GM21360 (cell line): ENCODE measurements at regions not wholly inside any gene's neighbourhood (a gene's known extent, or its start where the extent isn't known, plus 50 kb on each side); places are given as distances from the start of the nearest gene placed in this dataset.
"Not testable (repeated sequence)": the region's sequence is repeated elsewhere in the genome, so short reads cannot be mapped to it uniquely, and the experiment has no call there.

Experiments used
- ATAC-seq: cut with Tn5 transposase; IDR thresholded peaks from one replicate; pipeline ENCODE4 v1.9.1; 2021; ENCODE audit warnings: mild to moderate bottlenecking, moderate library complexity; ENCODE audit not compliant: unreplicated experiment

DNA sequence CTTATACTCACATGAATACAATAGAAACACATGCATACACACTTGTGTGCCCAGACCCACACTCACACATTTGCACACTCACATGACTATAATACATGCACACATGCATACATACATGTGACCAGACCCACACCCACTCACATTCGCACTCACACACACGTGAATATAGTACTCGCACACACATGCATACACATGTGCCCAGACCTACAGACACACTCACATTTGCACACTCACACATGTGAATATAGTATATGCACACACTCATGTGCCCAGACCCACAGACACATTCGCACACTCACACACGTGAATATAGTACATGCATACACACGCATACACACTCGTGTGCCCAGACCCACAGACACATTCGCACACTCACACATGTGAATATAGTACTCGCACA, 197.4 kb upstream of the ZNF469 start:
- ATAC-seq: not testable (repeated sequence)

DNA sequence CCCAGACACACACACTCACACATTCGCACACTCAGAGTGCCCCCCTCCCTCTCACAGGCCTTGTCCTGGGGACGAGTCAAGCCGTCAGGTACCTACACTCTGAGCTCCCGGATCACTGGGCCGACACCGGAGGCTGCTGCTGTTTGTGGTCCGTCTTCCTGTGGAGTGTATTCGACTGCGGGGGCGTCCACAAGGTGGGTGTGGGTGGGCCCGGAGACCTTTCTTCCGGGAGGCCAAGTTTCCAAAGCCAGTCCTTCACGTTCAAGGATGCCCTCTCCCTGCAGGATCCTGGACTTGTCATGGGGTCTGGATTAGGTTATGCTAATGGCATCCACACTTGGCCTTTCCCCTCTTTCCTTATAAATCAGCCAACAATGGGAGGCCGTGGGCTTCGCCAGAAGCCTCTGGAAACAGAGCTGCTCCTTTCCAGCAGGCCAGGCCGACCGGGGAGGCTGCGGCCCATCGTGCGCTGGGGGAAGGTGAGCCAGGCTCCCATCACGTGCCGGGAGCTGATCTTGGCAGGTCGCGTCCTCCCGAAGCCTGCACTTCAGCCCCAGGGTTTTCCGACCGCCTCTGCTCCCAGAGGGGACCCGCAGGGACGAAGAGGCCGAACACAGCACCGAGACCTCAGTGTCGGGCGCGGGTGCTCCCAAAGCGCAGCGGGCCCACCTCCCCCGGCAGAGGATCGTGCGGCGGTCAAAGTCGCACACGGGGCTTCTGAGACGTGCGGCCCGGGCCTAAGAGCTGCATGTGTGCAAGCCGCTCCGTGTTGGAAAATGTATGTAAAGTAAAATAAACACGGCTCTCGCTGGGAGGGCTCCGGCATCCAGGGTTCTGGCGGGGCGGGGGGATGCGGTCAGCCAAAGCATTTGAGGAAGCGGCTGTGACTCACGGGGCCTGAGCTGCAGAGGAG, 196.5 kb upstream of the ZNF469 start:
- not testable (repeated sequence) for ATAC-seq

DNA sequence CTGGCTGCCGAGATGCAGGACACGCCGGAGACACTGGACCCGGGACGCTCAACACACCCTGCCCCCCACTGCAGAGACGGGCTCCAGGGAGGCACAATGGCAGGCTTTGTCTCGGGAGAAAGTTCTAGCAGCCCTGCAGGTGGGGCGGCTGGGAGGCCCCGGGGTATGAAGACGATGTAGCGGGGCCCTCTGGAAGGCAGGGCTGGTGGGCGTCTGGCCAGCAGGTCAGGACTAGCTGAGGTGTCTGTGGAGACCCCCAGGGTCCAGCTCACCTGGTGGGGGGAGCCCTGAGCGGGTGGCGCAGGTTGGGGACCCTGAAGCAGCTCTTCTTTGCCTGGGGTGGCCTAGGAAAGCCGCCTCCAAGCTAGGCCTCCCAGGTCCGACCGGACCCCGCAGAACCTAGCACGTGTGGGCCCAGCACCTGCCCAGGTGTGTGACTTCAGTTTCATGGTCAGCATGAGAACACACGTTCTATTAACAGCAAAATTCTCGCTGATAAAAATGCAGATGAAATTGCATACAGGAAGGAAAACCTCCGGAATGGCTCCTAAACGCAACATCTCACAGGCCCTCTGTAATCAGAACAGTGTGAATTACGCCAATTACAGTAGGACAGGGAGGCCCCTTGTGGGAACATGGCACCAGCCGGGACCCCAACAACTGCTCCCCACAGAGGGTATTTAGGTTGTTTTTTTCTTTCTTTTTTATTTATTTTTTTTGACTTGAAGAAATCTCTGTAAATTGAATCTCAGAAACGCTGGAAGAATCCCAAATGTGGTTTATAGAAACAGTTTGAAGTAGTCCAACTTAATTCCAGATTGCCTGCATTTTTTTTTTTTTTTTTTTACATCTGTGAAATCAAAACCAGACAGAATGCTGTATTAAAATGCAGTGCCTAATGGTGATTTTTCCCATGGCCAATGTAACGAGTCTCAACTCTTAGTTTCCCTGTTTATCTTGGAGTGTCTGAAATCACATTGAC, 195.6 kb upstream of the ZNF469 start:
- not testable (repeated sequence) for ATAC-seq

DNA sequence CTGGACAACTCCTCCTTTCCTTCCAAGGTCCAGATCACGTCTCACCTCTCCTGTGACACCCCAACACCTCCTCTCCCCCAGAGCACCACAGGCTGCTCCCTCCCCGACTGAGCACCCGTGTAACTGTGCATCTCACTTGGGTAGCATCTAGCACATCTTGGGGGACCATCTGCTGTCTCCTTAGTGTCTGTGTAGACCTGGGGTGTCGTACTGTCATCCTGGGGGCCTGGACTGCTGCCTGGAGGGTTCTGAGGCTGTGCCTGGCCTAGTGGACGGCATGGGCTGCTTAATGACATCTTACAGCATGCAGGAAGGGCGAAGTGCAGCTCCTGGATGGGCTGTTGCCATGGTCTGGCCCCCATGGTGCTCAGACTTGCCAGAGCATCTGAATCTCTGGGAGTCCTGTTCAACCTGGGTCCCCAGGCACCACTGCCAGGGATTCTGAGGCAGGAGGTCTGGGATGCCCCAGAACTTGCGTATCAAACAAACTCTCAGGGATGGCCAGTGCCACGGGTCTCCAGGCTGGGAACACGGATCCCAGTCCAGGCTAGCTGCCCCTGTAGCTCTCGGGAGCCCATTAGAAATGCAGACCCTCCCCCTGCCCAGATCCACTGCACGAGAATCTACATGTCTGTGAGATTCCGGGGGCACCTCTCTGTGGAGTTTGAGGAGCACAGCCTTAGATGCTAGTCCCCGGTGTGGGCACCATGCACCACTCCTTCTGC, 194.4 kb upstream of the ZNF469 start:
- ATAC-seq: not testable (repeated sequence)

DNA sequence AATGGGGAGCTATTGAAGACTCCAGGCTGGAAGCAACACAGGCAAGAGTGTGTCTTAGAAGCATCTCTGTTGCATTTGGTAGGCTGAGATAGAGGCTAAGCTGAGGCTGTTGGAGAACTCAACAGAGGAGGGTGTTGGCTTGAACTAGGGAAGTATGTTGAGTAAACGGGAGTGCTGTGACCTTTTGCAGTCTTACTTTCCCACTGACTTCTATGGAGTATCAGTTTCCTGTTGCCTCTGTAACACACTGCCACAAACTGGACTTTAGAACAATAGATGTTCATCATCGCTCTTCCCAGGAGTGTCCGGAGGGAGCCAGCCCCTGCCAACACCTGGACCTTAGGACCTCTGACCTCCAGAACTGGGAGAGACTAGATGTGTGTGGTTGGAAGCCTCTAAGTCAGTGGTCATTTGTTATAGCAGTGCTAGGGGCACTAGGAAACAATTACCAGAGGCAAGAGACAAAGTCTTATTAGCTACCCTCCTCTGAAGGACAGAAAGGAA, 192.1 kb upstream of the ZNF469 start:
- not testable (repeated sequence) for ATAC-seq

DNA sequence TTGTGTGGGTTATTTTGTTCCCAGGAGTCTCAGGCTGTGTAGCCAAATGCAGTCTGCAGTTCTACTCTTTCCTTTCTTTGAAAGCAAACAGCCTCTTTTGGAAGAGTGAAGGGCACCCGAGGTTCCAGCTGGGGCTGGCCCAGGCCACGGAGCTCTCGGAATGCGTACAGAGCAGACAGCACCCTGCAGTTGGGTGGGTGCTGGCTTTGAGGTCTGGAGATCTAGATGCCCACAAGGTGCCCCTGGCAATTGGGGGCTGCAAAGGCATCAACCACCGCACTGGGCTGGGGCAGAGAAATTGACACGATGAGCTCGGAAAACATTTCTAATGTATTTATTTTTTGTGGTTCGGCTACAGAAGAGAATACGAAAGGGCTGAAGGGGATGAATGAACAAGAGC, 191.6 kb upstream of the ZNF469 start:
- not testable (repeated sequence) for ATAC-seq

DNA sequence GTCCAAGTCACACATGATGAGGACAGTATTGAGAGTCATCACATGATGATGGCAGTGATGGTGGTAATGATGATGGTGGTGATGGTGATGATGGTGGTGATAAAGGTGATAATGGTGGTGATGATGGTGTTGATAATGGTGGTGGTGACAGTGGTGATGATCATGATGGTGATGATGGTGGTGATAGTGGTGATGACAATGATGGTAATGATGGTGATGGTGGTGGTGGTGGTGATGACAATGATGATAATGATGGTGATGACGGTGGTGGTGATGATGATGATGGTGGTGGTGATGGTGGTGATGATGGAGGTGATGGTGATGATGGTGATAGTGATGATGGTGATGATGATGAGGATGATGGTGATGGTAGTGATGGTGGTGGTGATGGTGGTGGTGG, 190.2 kb upstream of the ZNF469 start:
- ATAC-seq: no peak

DNA sequence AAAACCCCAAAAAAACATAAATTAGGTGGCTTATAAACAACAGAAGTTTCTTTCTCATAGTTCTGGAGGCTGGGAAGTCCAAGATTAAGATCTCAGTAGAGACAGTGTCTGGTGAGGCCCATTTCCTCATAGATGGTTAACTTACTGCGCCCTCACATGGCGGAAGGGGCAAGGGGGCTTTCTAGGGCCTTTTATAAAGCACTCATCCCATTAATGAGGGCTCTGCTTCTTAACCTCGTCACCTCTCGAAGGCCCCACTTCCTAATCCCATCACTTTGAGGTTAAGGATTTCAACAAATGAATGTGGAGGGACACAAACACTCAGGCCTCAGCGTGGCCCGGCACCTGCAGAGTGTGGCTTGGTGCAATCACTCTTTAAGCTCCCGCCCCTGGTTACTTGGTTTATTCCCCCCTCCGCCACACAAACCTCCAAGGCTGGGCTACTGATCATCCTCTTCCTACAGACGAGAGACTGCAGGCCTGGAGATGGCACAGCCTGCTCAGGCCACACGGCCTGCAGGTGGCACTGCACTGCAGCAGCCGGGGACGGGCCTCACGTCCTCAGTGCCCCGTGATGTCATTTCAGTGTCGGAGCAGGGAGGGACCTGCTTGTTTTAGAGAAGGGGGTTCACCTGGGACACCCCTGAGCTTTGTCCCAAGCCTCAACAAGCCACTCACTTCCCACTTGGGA, 188.9 kb upstream of the ZNF469 start:
- ATAC-seq: not testable (repeated sequence)

DNA sequence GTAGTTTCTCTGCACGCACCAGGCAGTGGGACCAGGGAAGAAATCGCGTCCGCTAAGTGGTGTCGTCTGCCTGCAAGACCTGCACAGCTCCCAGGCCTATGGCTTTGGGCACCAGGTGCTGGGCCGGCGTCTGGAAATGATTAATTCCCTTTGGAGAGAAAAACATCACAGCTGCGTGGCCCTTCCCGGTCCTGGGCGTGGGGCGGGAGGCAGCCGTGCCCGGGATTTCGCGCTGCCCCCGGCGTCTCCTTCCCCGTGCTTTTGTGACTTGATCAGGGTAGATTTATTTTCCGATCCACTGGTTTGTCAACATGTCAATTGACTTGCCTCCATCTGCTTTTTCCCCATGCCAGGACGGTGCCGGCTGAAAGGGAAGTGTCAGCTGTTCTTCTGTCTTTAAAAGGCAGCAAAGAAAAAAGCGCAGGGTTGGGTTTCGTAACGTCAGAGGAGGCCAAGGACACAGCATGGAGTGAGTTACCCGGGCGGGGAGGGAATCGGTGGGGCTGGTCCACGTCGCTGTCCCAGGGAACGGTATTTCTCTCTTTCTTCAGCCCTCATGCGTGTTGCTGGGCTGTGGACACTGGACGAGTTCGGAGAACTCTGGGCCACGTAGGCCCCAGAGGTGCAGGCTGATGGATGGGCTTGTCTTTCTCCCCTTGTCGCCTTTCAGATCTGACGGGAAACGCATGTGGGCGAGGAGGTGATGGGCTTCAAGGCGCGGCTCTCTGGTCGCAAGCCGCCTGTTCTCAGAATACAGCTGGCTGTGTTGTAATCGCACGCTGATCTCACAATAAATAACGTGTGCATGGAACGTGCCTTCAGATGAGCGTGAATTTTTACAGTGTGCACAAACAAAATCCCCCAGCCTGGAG, 188.1 kb upstream of the ZNF469 start:
- ATAC-seq: no peak

DNA sequence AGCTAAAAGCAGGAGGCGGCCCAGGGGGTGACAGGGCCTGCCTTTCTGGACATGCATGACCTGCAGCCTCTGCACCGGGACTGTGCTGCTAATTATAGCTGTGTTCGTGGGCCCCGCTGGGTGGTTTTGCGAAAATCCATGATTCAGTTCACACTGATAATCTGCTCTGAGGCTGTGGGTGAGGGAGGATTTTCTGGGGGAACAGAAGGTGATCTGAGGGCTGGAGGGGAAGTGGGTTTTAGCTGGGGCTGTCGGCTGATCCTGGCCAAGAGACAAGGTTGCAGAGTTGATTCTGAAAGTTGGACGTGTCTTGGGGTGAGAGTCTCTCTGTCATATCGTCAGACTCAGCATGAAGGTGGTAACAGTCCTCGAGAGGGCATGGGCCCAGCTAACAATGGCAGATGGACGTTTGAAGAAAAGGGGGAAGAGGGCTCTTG, 187.5 kb upstream of the ZNF469 start:
- no peak for ATAC-seq

DNA sequence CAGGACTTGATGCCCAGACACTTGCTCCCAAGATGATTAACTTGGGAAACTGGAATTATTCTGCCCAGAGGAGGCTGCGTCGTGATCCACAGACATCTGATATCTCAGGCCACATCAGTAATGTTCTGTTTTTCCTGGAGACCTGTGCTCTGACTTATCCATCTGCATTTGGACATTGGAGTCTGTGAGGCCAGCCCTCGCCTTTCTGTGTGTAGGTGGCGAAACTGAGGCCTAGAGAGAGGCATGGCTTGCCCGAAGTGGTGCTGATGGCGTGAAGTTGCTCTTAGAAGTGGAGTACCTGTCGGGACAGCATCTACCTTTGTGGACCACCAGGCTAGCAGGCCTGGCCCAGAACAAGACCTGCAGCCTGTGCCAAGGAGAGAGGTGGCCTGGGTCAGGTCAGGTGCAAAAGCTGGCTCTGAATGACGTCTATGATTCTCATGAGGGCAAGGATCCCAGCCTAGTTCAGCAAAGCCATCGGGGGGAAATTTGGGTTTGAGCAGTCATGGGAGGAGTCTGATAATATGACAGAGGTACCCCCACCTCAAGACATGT, 186.8 kb upstream of the ZNF469 start:
- ATAC-seq: no peak

DNA sequence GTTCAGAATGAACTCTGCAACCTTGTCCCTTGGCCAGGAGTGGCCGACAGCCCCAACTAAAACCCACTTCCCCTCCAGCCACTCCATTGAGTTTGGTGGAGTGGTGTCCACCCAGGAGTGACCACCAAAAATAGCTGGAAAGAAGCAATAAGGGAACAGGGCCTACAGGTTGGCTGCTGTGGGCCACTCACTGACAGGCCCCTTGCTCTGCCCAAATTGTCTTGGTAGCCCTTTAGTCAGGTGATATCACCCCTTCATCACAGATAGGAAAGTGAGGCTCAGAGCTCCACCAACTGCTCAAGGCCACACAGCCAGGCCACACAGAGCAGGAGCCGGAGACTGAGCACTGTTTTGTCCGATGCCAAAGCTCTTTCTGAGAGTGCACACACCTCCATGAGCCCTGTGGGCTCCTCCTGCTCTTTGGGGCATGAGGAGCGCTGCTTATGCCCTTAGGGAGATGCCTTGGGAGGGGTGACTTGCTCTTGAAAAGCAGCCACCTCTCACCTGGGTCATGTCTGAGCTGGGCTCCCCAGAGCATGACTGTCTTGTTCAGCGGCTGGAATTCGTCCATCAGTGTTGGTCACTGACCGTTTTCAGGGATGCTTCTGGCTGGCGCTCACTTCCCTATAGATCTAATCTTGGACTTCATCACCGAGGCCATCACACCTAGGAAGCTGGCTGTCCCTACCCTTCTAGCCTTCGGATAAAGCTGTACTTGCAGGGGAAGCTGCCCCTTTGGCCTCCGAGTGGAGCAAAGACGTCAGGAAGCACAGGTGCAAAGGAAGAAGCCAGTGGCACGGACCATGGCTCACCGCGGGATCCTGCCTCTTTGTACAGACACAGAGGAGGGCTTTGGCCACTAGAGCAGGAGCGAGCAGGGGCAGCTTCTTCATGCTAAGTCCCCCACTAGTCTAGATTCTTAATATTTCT, 186.0 kb upstream of the ZNF469 start:
- no peak for ATAC-seq

DNA sequence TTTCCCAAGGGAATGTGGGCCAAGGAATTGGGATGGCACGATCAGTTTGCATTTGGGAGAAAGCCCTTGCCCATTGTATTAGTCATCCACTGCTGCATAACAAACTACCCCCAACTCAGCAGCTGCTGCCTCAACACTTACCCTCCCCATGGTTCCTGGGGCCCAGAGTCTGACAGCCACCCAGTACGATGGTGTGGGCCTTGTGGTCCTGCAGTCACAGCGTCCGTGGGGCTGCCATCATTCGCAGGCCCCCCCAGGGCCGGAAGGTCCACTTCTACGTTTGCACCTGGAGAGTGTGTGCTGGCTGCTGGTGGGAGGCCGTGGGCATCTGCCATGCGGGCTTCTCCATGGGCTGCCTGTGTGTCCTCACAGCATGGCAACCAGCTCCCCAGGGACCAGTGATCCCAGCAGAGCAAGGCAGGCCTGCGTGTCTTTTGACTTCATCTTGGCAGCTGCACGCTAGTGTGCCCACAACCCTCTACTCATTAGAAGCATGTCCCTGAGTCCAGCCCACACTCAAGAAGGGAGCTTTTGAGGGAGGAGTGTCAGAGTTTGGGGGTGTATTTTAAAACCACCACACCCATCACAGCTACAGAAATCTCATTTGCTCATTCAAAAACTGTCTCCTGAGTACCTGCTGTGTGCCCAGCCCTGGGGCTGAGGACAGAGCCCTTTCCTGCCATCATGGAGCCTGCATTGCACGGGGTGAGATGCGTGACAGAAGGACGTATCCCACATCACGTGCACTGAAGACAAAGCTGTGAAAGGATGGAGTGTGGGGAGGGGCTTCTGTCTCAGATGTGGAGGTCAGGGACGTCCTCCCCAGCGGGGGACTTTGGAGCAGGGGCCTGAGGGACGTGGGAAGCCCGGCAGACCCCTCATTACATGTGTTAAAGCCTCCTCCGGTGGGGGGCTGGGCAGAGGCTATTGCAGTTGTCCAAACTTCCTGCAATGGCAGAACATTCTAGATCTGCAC, 185.0 kb upstream of the ZNF469 start:
- no peak for ATAC-seq

DNA sequence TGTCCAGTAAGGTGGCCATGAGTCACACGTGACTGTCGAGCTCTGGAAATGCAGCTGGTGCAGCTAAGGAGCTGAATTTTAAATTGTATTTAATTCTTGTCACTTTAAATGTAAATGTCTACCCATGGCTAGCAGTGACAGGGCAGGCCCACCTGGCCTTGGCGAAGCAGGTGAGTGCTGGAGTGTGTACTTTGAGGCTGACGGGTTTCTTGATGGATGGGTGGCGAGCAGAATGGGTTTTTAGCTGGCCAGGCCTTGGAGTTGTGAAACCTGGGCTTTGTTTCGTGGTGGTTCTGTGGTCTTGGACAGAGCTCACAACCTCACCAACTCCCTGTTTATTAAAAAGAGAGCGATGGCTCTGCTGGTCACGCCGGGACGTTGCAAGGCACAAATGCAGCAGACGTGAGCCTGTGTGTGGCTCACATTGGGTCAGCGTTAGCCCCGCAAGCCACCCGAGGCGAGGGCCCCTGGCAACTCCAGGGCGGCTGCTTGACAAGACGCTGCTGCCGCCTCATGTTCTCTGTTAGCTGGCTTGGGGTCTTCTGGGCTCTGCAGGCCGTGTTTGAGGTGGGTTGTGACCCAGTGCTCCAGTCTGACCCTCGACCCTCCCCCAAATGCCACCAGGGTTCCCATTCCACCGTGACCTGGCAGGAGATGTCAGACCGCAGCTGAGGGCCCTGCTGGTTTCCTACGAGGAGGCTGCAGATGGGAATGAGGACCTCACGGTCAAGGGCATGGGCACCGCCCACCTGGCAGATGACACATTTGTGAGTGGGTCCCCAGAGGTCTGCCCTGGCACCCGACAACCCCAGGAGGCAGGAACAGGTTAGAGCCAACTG, 184.1 kb upstream of the ZNF469 start:
- ATAC-seq: not testable (repeated sequence)

DNA sequence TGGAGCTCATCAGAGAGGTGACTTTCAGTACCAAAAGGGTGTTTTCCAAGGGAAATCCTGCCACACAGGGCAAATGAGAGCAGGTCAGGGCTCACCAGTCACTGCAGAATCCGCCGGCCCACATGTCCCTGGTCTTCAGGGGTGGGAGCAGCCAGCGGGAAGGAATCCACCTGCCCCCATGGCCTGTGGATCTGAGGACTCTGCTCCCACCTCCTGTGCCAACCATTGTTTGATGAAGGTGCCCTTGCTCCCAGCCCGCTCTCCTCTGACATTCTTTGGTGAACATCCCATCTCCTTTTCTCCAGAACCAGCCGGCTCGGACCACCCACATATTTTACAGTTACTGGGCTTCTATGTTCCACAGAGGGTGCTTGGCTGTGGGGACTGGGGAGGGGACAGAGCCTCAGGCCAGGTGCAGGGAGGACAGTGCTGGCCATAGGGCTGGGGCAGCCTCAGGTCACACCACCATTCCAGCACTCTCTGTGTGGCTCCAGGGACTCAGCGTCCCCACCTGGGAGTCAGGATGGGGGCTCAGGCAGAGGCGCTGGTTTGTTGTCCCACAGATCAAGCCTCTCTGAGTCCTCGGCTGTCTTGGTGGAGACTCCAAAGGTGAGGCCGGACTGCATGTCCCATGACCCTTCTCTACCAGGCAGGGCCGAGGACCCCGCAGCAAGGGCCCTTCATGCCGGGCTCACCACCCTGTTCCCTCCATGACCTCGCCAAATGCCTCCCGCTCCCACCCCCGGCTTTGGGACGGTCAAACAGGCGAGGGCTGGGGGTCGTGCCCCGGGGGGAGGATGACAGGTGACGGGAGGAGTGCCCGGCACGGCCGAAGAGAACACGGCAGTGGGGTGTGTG, 183.2 kb upstream of the ZNF469 start:
- not testable (repeated sequence) for ATAC-seq
